WTC11 (cell line): ENCODE measurements at regions not wholly inside any gene's neighbourhood (a gene's known extent, or its start where the extent isn't known, plus 50 kb on each side); places are given as distances from the start of the nearest gene placed in this dataset.

ENCODE experiments used
- ATAC-seq: fragments of 200-7000 bp; cut with Tn5 transposase; 2 replicates; pipeline ENCODE4 v1.10.0; 2021; ENCODE audit warnings: mild to moderate bottlenecking, moderate library complexity
- CTCF ChIA-PET: fragments of 300-600 bp; sonication (Branson Sonifier 250); formaldehyde crosslinking; loops from one replicate; lab custom pipeline; 2021; ENCODE audit warnings: antibody characterized with exemption; lab: Charles Lee
- POLR2A ChIA-PET: fragments of 350-600 bp; sonication (Branson Sonifier 250); formaldehyde crosslinking; loops from one replicate; lab custom pipeline; 2021; ENCODE audit warnings: antibody characterized with exemption; lab: Charles Lee
- DNase-seq: peaks from one replicate; pipeline ENCODE4 v3.0.0; 2021; ENCODE audit warnings: low spot score
- H3K27ac Mint-ChIP-seq: 2 replicates; pipeline ENCODE4 v1.8.0; 2021; ENCODE audit warnings: mixed read lengths
- H3K27me3 Mint-ChIP-seq: 2 replicates; pipeline ENCODE4 v1.8.0; 2021; ENCODE audit warnings: low read depth, mild to moderate bottlenecking, moderate library complexity, mixed read lengths
- H3K36me3 Mint-ChIP-seq: 2 replicates; pipeline ENCODE4 v1.8.0; 2021; ENCODE audit warnings: mixed read lengths
- H3K4me1 Mint-ChIP-seq: 2 replicates; pipeline ENCODE4 v1.8.0; 2022; ENCODE audit warnings: mixed read lengths
- H3K4me3 Mint-ChIP-seq: 2 replicates; pipeline ENCODE4 v1.8.0; 2021; ENCODE audit warnings: mild to moderate bottlenecking, moderate library complexity, mixed read lengths
- H3K9me3 Mint-ChIP-seq: 2 replicates; pipeline ENCODE4 v1.8.0; 2021; ENCODE audit warnings: mixed read lengths
- CDX4 ChIP-seq: fragments of 250-450 bp; sonication (Bioruptor Pico); IDR thresholded peaks from 2 replicates; pipeline ENCODE4 v1.9.0; 2021; ENCODE audit warnings: moderate library complexity, mild to moderate bottlenecking, inconsistent platforms, borderline replicate concordance
- E2F4 ChIP-seq: sonication (generic); formaldehyde crosslinking; IDR thresholded peaks from 2 replicates; pipeline ENCODE4 v1.8.1; 2022; ENCODE audit warnings: low read depth, mild to moderate bottlenecking, moderate library complexity, missing genetic modification reagents, borderline replicate concordance
- GRHL2 ChIP-seq: fragments of 250-450 bp; sonication (Bioruptor Pico); IDR thresholded peaks from 2 replicates; pipeline ENCODE4 v1.8.0; 2022; ENCODE audit warnings: mild to moderate bottlenecking, moderate library complexity; ENCODE audit not compliant: insufficient replicate concordance, severe bottlenecking
- IRF1 ChIP-seq: sonication (generic); formaldehyde crosslinking; IDR thresholded peaks from 2 replicates; pipeline ENCODE4 v1.8.0; 2023; ENCODE audit warnings: missing genetic modification reagents
- NR1H2 ChIP-seq: sonication (generic); formaldehyde crosslinking; IDR thresholded peaks from 2 replicates; pipeline ENCODE4 v1.9.0; 2021; ENCODE audit warnings: mild to moderate bottlenecking, moderate library complexity, missing genetic modification reagents
- PRRX2 ChIP-seq: fragments of 250-450 bp; sonication (Bioruptor Pico); IDR thresholded peaks from 2 replicates; pipeline ENCODE4 v1.8.0; 2021; ENCODE audit warnings: mild to moderate bottlenecking
- SMAD3 ChIP-seq: sonication (generic); formaldehyde crosslinking; IDR thresholded peaks from 2 replicates; pipeline ENCODE4 v1.8.0; 2022; ENCODE audit warnings: missing genetic modification reagents, mild to moderate bottlenecking, borderline replicate concordance
- STAT6 ChIP-seq: sonication (generic); formaldehyde crosslinking; conservative IDR thresholded peaks from 2 replicates; pipeline ENCODE4 v1.8.1; 2023; ENCODE audit warnings: mild to moderate bottlenecking, low read depth, missing genetic modification reagents, moderate library complexity
- TEAD1 ChIP-seq: sonication (generic); formaldehyde crosslinking; IDR thresholded peaks from 2 replicates; pipeline ENCODE4 v1.8.0; 2022; ENCODE audit warnings: mild to moderate bottlenecking, missing genetic modification reagents
- ZNF281 ChIP-seq: sonication (generic); formaldehyde crosslinking; IDR thresholded peaks from 2 replicates; pipeline ENCODE4 v1.8.0; 2023; ENCODE audit warnings: mild to moderate bottlenecking, missing genetic modification reagents
- ZNF532 ChIP-seq: fragments of 250-450 bp; sonication (Bioruptor Pico); IDR thresholded peaks from 2 replicates; pipeline ENCODE4 v1.9.0; 2021; ENCODE audit warnings: mild to moderate bottlenecking, borderline replicate concordance

GRCh38 chr4:23630110-23630509 is 259.7 kb downstream of the PPARGC1A start:
- ChIA-PET POLR2A (no interaction called here), CTCF (no interaction called here)
- Mint-ChIP-seq H3K4me1 (peaks cover 23% of the 10 kb centered on the region), H3K27me3 (no peaks in the 10 kb centered on the region), H3K9me3 (peaks cover 13% of the 10 kb centered on the region), H3K4me3 (no peak overlapping the region), H3K27ac (no peak overlapping the region), H3K36me3 (no peaks in the 10 kb centered on the region)
- DNase-seq = no peak
- no peak for TF ChIP-seq SMAD3 (CRISPR knock-in tag)
- no peak for TF ChIP-seq ZNF281 (CRISPR knock-in tag)
- no peak for TF ChIP-seq TEAD1 (CRISPR knock-in tag)
- ATAC-seq = no peak

- ChIA-PET CTCF (no interaction called here), POLR2A (no interaction called here)
- ATAC-seq (no peak), DNase-seq (no peak)
- Mint-ChIP-seq H3K4me1 (peaks cover 23% of the 10 kb centered on the region), H3K27ac (no peak overlapping the region), H3K36me3 (peaks cover 5% of the 10 kb centered on the region; the same call in 1 of the 2 replicates), H3K4me3 (no peak overlapping the region), H3K9me3 (peaks cover 20% of the 10 kb centered on the region), H3K27me3 (no peaks in the 10 kb centered on the region)
- TF ChIP-seq ZNF532 (CRISPR knock-in tag) (no peak), STAT6 (no peak), GRHL2 (CRISPR knock-in tag) (no peak), E2F4 (CRISPR knock-in tag) (no peak), NR1H2 (CRISPR knock-in tag) (no peak), IRF1 (no peak), PRRX2 (CRISPR knock-in tag) (no peak), CDX4 (CRISPR knock-in tag) (no peak)
Observed at GRCh38 chr4:23629421-23629820, 260.4 kb downstream of the PPARGC1A start.
